ENCODE measurements at regions not wholly inside any gene's neighbourhood (a gene's known extent, or its start where the extent isn't known, plus 50 kb on each side); places are given as distances from the start of the nearest gene placed in this dataset.
"Not testable (repeated sequence)": the region's sequence is repeated elsewhere in the genome, so short reads cannot be mapped to it uniquely, and the experiment has no call there.

GRCh38 chr2:129354631-129355030, 624.8 kb upstream of the RAB6C start:
- DNase-seq (ENCODE audit: low read depth in 2 of 2) = no peak

- no peak for DNase-seq (ENCODE audit: low read depth in 2 of 2)
Measured at GRCh38 chr2:129361688-129362087, 617.8 kb upstream of the RAB6C start.

GRCh38 chr2:129366263-129366662, 613.2 kb upstream of the RAB6C start:
- no peak for DNase-seq (ENCODE audit: low read depth in 2 of 2)

GRCh38 chr2:129367107-129367506, 612.4 kb upstream of the RAB6C start:
- DNase-seq (ENCODE audit: low read depth in 2 of 2) = no peak

GRCh38 chr2:129369437-129369836, 610.0 kb upstream of the RAB6C start:
- no peak for DNase-seq (ENCODE audit: low read depth in 2 of 2)

- DNase-seq (ENCODE audit: low read depth in 2 of 2) = no peak
Measured at GRCh38 chr2:129374452-129374851, 605.0 kb upstream of the RAB6C start.

- no peak for DNase-seq (ENCODE audit: low read depth in 2 of 2)
Measured at GRCh38 chr2:129375632-129376425, 603.6 kb upstream of the RAB6C start.

GRCh38 chr2:129376426-129377077, 602.9 kb upstream of the RAB6C start:
- no peak for DNase-seq (ENCODE audit: low read depth in 2 of 2)

GRCh38 chr2:129377078-129377469, 602.4 kb upstream of the RAB6C start:
- DNase-seq (ENCODE audit: low read depth in 2 of 2) = no peak

GRCh38 chr2:129378186-129378585, 601.3 kb upstream of the RAB6C start:
- DNase-seq (ENCODE audit: low read depth in 2 of 2) = no peak

- DNase-seq (ENCODE audit: low read depth in 2 of 2) = no peak
Measured at GRCh38 chr2:129379411-129379810, 600.1 kb upstream of the RAB6C start.

GRCh38 chr2:129381789-129382188, 597.7 kb upstream of the RAB6C start:
- no peak for DNase-seq (ENCODE audit: low read depth in 2 of 2)

- DNase-seq (ENCODE audit: low read depth in 2 of 2) = no peak
Measured at GRCh38 chr2:129388870-129389269, 590.6 kb upstream of the RAB6C start.

GRCh38 chr2:129393816-129394215, 585.6 kb upstream of the RAB6C start:
- no peak for DNase-seq (ENCODE audit: low read depth in 2 of 2)

- DNase-seq (ENCODE audit: low read depth in 2 of 2) = no peak
Measured at GRCh38 chr2:129396980-129397599, 582.4 kb upstream of the RAB6C start.

- DNase-seq (ENCODE audit: low read depth in 2 of 2) = no peak
Measured at GRCh38 chr2:129400826-129401225, 578.6 kb upstream of the RAB6C start.

- no peak for DNase-seq (ENCODE audit: low read depth in 2 of 2)
Measured at GRCh38 chr2:129402076-129402475, 577.4 kb upstream of the RAB6C start.

GRCh38 chr2:129404000-129404685, 575.3 kb upstream of the RAB6C start:
- DNase-seq (ENCODE audit: low read depth in 2 of 2) = no peak

- no peak for DNase-seq (ENCODE audit: low read depth in 2 of 2)
Measured at GRCh38 chr2:129408570-129408969, 570.9 kb upstream of the RAB6C start.

- DNase-seq (ENCODE audit: low read depth in 2 of 2) = not testable (repeated sequence)
Measured at GRCh38 chr2:129417041-129417440, 562.4 kb upstream of the RAB6C start.

GRCh38 chr2:129422028-129422427, 557.4 kb upstream of the RAB6C start:
- no peak for DNase-seq (ENCODE audit: low read depth in 2 of 2)

GRCh38 chr2:129428086-129428660, 551.3 kb upstream of the RAB6C start:
- DNase-seq (ENCODE audit: low read depth in 2 of 2) = no peak
